Activated CD8-positive, alpha-beta memory T cell treated with anti-CD3 and anti-CD28 coated beads, Interleukin-2, amount 50 U/mL, for 4 hours (primary cell): ENCODE measurements at regions not wholly inside any gene's neighbourhood (a gene's known extent, or its start where the extent isn't known, plus 50 kb on each side); places are given as distances from the start of the nearest gene placed in this dataset.
"Not testable (repeated sequence)": the region's sequence is repeated elsewhere in the genome, so short reads cannot be mapped to it uniquely, and the experiment has no call there.

ENCODE experiments used
- DNase-seq: peaks from one replicate; pipeline ENCODE4 v3.0.0-alpha.2; 2020

DNA sequence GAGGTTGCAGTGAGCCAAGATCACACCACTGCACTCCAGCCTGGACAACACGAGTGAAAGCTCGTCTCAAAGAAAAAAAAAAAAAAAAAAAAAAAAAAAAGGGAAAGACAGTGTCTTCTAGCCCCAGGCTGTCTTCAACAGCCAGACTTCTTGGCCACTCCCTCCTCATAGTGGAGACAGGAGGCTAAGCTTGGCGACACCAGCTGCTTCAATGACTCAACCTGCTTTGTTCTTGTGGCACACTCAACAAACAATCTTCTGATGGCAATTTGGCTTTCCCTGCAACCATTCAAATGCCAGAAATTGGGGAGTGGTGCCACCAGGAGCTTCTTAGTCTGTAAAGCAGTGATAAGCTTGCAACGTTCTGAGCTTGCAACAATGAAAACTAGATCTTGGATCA is 290.4 kb upstream of the DYNLRB2 start:
- DNase-seq, result no peak

- not testable (repeated sequence) for DNase-seq
Measured at GRCh38 chr16:80243303-80243702, 297.5 kb upstream of the DYNLRB2 start.

DNA sequence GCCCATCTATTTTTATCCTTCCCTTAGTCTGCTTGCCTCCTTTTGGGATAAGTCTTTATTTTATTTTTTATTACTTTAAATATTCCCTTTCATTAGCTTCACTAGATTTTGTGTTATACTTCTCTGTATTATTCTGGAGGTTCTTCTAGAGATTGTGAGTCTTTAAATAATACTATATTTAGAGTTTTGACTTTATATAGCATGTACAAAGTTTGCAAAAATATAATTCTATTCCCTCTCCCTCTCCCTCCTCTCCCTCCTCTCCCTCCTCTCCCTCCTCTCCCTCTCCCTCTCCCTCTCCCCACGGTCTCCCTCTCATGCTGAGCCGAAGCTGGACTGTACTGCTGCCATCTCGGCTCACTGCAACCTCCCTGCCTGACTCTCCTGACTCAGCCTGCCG is 298.5 kb upstream of the DYNLRB2 start:
- DNase-seq, result not testable (repeated sequence)

DNA sequence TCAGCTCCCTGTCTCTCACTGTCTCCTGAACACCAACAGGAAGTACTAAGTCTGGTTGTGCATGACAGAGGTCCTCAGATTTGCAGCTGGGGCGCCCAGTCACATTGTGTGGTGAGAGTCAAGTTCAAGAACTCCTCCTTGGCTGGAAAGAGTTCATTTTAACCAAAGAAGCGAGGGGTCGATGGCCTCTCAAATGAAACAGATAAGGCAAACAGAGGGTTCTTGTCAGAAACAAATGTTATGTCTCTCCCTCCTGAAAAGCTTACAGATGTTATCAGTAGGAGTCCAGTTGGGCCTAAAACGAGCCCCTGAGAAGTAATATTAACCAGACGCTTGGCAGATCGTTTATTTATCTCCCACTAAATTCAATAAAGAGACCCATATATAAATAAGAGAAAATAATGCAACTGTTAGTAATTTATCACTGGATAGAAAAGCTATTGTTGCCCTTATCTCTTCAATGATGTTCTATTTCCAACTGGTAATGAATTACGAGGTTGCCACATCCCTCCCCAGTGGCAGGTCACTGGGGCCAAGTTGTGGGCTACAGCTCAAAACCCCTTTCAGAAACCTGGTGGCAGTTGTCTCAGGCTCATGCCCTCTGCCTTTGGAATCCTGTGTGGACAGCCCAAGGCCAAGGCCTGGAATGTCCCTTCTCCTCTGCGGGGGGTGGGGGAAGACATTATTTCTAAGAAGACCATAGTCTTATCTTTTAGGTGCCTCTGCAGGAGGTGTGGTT is 307.5 kb upstream of the DYNLRB2 start:
- no peak for DNase-seq

DNA sequence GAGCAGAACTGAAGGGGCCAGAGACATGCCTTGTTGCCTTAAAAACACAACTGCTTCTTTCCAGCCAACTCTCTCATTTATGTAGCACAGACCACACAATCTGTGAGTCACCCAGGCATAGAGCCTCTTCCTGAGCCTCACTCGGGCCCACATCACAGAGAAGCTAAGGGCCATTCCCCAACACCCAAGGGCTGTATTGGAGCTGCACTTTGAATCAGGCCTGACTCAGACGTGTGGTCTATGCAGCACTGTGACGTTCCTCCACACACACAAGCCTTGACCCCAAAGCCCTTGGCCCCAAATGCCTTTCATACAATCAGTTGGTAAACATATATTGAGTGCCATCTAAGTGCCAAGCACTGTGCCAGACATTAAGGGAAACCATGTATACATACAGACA is 308.9 kb upstream of the DYNLRB2 start:
- DNase-seq, result no peak

- DNase-seq, result no peak
Measured at GRCh38 chr16:80231121-80231520, 309.7 kb upstream of the DYNLRB2 start.

GRCh38 chr16:80230328-80231120 is 310.3 kb upstream of the DYNLRB2 start:
- no peak for DNase-seq

DNA sequence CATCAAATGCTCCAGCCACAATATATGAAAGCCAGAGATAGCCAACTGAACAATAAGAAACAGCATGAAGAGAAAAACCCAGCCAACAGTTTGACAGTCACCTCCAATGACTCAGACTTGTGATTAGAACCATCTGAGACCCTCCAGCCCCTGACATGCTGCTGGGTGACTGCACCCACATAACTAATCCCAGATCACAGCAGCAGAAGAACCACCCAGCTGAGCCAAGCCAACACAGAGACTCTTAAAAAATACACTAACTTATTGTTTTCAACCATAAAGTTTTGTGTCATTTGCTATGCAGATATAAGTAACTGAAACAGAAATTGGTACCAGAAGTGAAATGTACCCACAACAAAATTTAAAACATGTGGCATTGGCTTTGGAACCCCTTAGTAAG is 314.3 kb upstream of the DYNLRB2 start:
- DNase-seq, result no peak

DNA sequence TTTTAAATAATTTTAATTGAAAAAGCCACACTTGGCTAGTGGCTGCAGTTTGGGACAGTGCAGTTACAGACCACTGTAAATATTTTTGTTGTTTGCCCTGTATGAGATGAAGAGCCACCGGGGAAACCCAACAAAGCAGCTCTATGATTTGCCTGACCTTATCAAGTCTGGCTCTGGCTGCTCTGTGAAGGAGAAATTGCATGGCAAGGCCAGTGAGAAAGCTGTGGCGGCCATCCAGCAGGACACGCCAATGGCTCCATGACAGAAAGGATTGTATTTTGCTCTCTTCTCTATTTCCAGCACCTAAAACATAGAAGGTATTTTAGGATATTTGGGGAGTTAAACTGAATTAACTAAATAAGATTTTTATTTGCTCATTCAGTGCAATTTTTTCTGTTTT is 330.0 kb upstream of the DYNLRB2 start:
- no peak for DNase-seq

- DNase-seq, result no peak
Measured at GRCh38 chr16:80208743-80209142, 332.1 kb upstream of the DYNLRB2 start.

DNA sequence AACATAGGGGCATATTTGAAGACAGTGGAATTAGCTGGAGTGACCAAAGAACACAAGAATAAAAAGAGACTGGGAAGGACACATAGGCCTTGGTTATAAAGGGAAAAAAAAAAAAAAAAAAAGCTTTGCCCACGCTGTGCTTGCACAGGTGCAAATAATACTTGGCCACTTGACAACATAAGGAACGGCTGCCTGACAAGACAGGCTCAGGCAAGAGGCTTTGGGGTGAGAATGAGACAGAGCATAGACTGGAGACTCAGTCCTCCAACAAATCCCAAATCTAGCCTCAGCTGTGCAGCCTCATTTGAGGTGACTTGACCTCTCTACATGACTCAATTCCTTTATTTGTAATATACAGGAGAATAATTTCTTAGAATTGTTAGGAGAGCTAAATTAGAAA is 332.8 kb upstream of the DYNLRB2 start:
- DNase-seq, result no peak

DNA sequence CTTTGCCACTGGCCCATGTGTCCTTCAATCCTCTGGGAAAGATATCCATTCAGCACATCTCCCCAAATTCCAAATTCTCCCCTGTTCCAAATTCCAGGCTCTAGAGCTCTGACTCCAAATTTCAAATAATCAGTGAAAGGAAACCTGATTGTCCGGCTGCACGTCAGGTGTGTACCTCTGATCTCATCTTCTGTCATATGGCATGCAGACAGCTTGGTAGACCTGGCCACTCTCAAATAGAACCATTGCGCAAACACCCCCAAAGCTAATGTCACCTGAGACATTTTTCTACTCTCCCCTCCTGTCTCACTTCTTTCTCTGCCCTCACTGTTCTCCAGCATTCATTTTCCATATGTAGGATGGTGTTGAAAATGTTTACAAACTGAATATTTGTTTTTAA is 337.0 kb upstream of the DYNLRB2 start:
- DNase-seq, result no peak

DNA sequence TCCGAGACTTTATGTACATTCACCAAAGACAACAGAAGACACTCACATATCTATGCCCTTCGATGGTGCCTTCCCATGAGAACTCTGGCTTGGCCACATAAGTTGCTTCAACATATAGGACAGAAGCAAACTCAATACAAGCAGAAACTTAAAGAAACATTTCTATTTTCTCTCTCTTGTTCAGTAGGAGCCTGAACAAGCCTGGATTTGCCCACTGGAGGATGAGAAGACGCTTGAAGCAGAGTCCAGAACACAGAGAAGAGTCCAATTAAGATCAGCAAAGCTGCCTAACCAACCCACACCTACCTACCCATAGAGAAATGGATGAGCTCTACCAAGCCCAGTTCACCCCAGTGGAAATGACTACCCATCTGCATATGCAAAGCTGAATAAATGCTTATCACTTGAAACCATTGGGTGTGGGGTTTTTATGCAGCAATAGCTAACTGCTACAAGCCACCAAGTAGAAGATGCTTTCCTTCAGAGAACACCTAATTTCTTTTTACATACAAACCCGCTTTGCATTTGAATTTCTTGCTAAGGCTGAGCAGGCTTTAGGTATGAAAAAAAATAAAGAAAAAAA is 337.9 kb upstream of the DYNLRB2 start:
- DNase-seq, result no peak

DNA sequence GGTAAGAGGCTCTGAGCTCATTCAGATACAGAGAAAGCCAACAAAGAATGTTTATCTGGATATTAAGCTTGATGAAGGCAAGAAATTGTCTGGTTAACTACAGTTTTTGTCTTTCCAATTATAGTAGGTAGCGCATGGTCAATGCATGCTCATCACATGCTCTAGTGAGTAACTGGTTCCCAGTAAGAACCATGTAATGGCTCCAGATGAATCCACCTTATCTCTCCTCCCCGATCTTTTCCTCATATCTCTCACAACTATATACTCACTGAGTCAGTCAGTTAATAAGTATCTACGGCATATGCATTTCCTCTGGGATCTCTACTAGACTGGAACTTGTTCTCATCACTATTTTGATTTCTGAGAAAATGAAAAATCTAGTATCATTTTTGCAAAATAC is 340.7 kb upstream of the DYNLRB2 start:
- no peak for DNase-seq

- DNase-seq, result no peak
Measured at GRCh38 chr16:80199614-80200013, 341.2 kb upstream of the DYNLRB2 start.

DNA sequence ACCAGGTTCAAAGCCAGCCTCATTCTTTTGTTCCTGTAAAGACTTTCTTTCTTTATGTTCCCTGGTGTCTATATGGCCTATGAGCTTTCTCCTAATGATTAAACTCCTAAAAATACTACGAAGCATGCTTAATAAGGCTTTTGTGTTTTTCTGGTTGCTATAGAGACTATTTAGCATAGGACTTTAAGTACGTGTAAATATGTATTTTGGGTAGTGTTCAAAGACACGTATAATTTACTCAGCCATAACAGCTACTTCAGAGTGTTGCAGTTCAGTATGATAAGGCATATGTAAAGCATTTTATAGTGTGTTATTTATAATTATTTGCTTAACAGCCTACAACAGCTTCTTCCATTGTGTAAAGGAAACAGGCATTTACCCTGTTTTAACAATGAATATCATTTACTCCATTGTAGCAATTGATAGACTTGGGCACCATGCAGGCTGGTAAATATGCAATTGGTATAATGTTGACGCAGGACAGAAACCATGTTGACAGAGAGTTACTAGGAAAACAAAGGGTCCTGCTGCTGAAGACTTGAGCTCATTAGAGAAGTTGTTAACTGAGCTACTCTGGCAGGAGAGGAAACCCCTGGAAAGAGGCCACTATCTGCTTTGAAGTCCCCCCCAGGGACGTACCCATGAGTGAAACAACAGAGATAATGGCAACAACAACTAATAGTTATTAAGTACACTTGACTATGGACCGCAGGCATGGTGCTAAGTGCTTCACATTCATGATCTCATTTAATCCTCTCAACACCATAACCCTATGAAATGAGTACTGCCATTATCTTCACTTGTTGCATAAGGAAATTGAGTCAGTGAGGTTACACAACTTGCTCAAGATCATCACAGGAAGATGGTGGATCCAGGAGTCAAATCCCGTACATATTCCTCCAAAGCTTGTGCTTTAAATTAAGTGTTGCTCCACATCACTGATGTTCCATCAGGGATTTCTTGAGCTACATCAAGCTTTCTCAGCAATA is 342.2 kb upstream of the DYNLRB2 start:
- no peak for DNase-seq

GRCh38 chr16:80197741-80198201 is 343.0 kb upstream of the DYNLRB2 start:
- no peak for DNase-seq

DNA sequence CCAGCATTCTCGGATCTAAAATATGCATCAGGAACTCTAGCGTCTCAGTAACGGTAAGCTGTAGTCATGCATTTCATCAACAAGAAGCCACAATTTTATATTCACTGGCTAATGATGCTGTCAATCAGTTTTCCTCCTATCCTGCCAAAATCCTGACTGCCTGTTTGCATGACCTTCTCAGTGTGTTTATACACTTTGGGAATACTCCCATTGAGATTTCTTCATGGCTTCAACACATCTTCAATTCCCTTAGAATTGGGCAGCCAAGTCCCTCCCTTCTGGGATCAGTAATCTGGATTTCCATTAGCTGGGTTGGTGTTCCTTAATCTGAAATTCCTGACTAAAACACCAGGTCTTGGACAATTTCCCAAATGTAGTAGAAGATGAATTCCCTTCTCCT is 348.9 kb upstream of the DYNLRB2 start:
- DNase-seq, result no peak

DNA sequence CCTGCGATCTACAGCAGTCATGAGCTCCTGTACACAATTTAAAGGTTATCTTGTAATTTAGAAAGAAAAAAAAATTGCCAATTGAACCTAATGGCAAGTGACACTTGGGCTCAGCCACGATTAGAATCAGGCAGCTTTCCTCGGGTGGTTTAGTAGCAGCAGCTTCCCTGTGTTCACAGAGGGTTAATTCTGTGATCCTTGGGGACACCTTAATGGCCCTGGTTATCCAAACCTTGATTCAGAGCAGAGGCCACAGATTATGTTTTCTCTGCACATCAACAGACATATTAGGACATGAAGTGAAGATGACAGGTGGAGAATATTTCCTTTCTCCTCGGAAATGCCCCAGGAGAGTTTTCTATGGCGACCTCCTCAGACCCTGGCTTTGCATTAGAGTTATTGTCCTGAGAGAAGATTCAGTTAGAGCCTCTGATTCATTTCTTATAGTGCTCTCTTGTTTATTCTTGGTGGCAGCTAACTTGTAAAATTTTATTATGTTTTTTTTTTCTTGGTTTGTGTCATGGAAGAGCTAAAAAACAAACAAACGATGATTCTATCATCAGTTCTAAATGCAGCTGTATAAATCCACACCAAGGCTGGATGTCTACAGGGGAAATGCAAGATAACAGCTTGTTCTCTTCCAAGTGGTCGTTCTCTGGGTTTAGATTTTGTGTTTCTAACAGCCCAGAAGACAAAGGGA is 351.2 kb upstream of the DYNLRB2 start:
- no peak for DNase-seq

DNA sequence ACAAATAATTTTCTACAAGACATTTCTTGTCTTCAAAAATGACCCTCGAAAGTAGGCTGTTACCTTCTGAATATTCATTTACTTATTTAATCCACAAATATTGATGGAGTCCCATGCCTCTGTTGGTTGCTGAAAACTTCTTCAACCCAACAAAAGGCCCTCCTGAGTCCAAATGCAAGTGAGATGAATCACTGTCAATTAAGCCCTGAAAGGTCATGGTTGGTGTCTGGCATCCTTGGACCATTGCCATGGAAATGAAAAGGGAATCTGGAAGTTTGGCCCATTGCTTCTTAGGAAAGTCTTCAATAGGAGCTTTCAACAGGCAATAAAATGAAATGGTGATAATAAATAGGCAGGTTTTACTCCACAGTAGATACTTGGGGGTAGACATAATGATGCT is 364.7 kb upstream of the DYNLRB2 start:
- no peak for DNase-seq

GRCh38 chr16:80175011-80175410 is 365.8 kb upstream of the DYNLRB2 start:
- DNase-seq, result no peak

GRCh38 chr16:80174416-80174815 is 366.4 kb upstream of the DYNLRB2 start:
- no peak for DNase-seq
